PFSK-1 (cell line): ENCODE measurements at regions not wholly inside any gene's neighbourhood (a gene's known extent, or its start where the extent isn't known, plus 50 kb on each side); places are given as distances from the start of the nearest gene placed in this dataset.

Source experiments
- FOXP2 ChIP-seq: optimal IDR thresholded peaks from 2 replicates; pipeline ENCODE3; 2011; ENCODE audit warnings: borderline replicate concordance, control low read depth, inconsistent platforms; ENCODE audit not compliant: insufficient read depth; ENCODE audit errors: extremely low read length, extremely low read depth
- POLR2AphosphoS5 ChIP-seq: IDR thresholded peaks from 2 replicates; pipeline ENCODE4 v1.6.1; 2012; ENCODE audit warnings: low read depth, mild to moderate bottlenecking, control low read depth, low read length, moderate library complexity
- REST ChIP-seq, 2 experiments: IDR thresholded peaks; 2 replicates each; pipeline versions ENCODE4 v1.6.1 to v1.8.0; 2011 to 2012; ENCODE audit warnings: low read depth in 2 of 2, low read length in 2 of 2, control low read depth in 1 of 2, inconsistent platforms in 1 of 2, mild to moderate bottlenecking in 1 of 2, moderate library complexity in 1 of 2; ENCODE audit not compliant: insufficient read depth in 1 of 2
- SIN3A ChIP-seq: IDR thresholded peaks from 2 replicates; pipeline ENCODE4 v1.6.1; 2012; ENCODE audit warnings: mild to moderate bottlenecking, low read length, moderate library complexity, borderline replicate concordance; ENCODE audit not compliant: insufficient read depth

- TF ChIP-seq SIN3A (no peak), POLR2AphosphoS5 (no peak), REST (IDR thresholded peaks at IDR 0.05; ENCODE audit: insufficient read depth in 1 of 2, low read depth in 2 of 2, low read length in 2 of 2) (no peak), FOXP2 (no peak)
Observed at GRCh38 chrY:19220784-19221183, 447.2 kb upstream of the HSFY2 start.
